KMS-11 (cell line): ENCODE measurements at regions not wholly inside any gene's neighbourhood (a gene's known extent, or its start where the extent isn't known, plus 50 kb on each side); places are given as distances from the start of the nearest gene placed in this dataset.

ENCODE experiments used
- H2AFZ ChIP-seq: fragments of 200-600 bp; sonication (generic); 2 replicates; pipeline ENCODE4 v1.6.1; 2016; ENCODE audit warnings: antibody characterized with exemption, mixed run types, low read depth
- H3K27ac ChIP-seq: fragments of 200-600 bp; sonication (generic); 2 replicates; pipeline ENCODE4 v1.6.1; 2016; ENCODE audit warnings: mild to moderate bottlenecking, mixed run types
- H3K27me3 ChIP-seq: fragments of 200-600 bp; sonication (generic); 2 replicates; pipeline ENCODE4 v1.6.1; 2017; ENCODE audit warnings: mild to moderate bottlenecking, low read depth, mixed run types, moderate library complexity; ENCODE audit not compliant: insufficient read depth
- H3K36me3 ChIP-seq: fragments of 200-600 bp; sonication (generic); 2 replicates; pipeline ENCODE4 v1.6.1; 2017; ENCODE audit warnings: mild to moderate bottlenecking, mixed run types; ENCODE audit not compliant: insufficient read depth
- H3K4me1 ChIP-seq: fragments of 200-600 bp; sonication (generic); 2 replicates; pipeline ENCODE4 v1.6.1; 2016; ENCODE audit warnings: mild to moderate bottlenecking, low read depth, mixed run types; ENCODE audit not compliant: poor library complexity, severe bottlenecking
- H3K4me2 ChIP-seq: fragments of 200-600 bp; sonication (generic); 2 replicates; pipeline ENCODE4 v1.7.0; 2016; ENCODE audit warnings: mild to moderate bottlenecking, mixed run types
- H3K4me3 ChIP-seq: fragments of 200-600 bp; sonication (generic); IDR thresholded peaks from 2 replicates; pipeline ENCODE4 v1.6.1; 2017; ENCODE audit warnings: low read depth, low read length, mixed read lengths; ENCODE audit not compliant: insufficient read depth
- H3K79me2 ChIP-seq: fragments of 200-600 bp; sonication (generic); 2 replicates; pipeline ENCODE4 v1.6.1; 2016; ENCODE audit warnings: low read depth, mixed run types; ENCODE audit not compliant: insufficient read depth
- H3K9ac ChIP-seq: fragments of 200-600 bp; sonication (generic); 2 replicates; pipeline ENCODE4 v1.6.1; 2016; ENCODE audit warnings: mild to moderate bottlenecking, mixed run types
- H4K20me1 ChIP-seq: fragments of 200-600 bp; sonication (generic); 2 replicates; pipeline ENCODE4 v1.6.1; 2016; ENCODE audit warnings: mild to moderate bottlenecking, mixed run types; ENCODE audit not compliant: insufficient read depth
- CTCF ChIP-seq: fragments of 200-600 bp; sonication (generic); conservative IDR thresholded peaks from 2 replicates; pipeline ENCODE4 v1.6.1; 2017; ENCODE audit warnings: low read depth, mild to moderate bottlenecking, antibody characterized with exemption, low read length, moderate library complexity, mixed read lengths

- Histone ChIP-seq H3K36me3 (no peaks in the 10 kb centered on the region), H2AFZ (no peak overlapping the region), H3K79me2 (no peaks in the 10 kb centered on the region), H3K4me1 (no peaks in the 10 kb centered on the region), H3K4me2 (no peak overlapping the region), H4K20me1 (no peaks in the 10 kb centered on the region), H3K27me3 (no peaks in the 10 kb centered on the region), H3K9ac (no peak overlapping the region), H3K27ac (no peak overlapping the region), H3K4me3 (no peak overlapping the region)
- TF ChIP-seq CTCF, result no peak
Measured at GRCh38 chr5:39801306-39801705, 376.5 kb upstream of the DAB2 start.

- Histone ChIP-seq H3K27me3 (no peaks in the 10 kb centered on the region), H3K79me2 (no peaks in the 10 kb centered on the region), H3K27ac (no peak overlapping the region), H4K20me1 (no peaks in the 10 kb centered on the region), H3K9ac (no peak overlapping the region), H3K36me3 (no peaks in the 10 kb centered on the region), H2AFZ (no peak overlapping the region), H3K4me1 (no peaks in the 10 kb centered on the region), H3K4me2 (no peak overlapping the region), H3K4me3 (no peak overlapping the region)
- no peak for TF ChIP-seq CTCF
Measured at GRCh38 chr5:39800042-39800601, 375.3 kb upstream of the DAB2 start.

GRCh38 chr5:39799242-39799641 lies 374.5 kb upstream of the DAB2 start:
- no peaks in the 10 kb centered on the region for H4K20me1 ChIP-seq
- H2AFZ ChIP-seq, result no peak overlapping the region
- no peaks in the 10 kb centered on the region for H3K36me3 ChIP-seq
- no peak overlapping the region for H3K4me2 ChIP-seq
- H3K9ac ChIP-seq, result no peak overlapping the region
- H3K27me3 ChIP-seq, result no peaks in the 10 kb centered on the region
- no peaks in the 10 kb centered on the region for H3K79me2 ChIP-seq
- H3K27ac ChIP-seq, result no peak overlapping the region
- no peak overlapping the region for H3K4me3 ChIP-seq
- TF ChIP-seq CTCF, result no peak
- no peaks in the 10 kb centered on the region for H3K4me1 ChIP-seq

GRCh38 chr5:39794513-39795210 lies 369.9 kb upstream of the DAB2 start:
- no peak overlapping the region for H3K4me2 ChIP-seq
- no peak overlapping the region for H2AFZ ChIP-seq
- no peak for TF ChIP-seq CTCF
- H3K27ac ChIP-seq, result no peak overlapping the region
- H3K9ac ChIP-seq, result no peak overlapping the region
- no peak overlapping the region for H3K4me3 ChIP-seq
- H4K20me1 ChIP-seq, result no peaks in the 10 kb centered on the region
- H3K27me3 ChIP-seq, result no peaks in the 10 kb centered on the region
- H3K36me3 ChIP-seq, result no peaks in the 10 kb centered on the region
- H3K79me2 ChIP-seq, result no peaks in the 10 kb centered on the region
- no peaks in the 10 kb centered on the region for H3K4me1 ChIP-seq
